NCI-H187 treated with DMSO at 0.1 percent for 48 hours (cell line): ENCODE measurements at regions not wholly inside any gene's neighbourhood (a gene's known extent, or its start where the extent isn't known, plus 50 kb on each side); places are given as distances from the start of the nearest gene placed in this dataset.

Experiments used
- DNase-seq: peaks from one replicate; lab custom pipeline; 2025; lab: John Stamatoyannopoulos, UW

DNA sequence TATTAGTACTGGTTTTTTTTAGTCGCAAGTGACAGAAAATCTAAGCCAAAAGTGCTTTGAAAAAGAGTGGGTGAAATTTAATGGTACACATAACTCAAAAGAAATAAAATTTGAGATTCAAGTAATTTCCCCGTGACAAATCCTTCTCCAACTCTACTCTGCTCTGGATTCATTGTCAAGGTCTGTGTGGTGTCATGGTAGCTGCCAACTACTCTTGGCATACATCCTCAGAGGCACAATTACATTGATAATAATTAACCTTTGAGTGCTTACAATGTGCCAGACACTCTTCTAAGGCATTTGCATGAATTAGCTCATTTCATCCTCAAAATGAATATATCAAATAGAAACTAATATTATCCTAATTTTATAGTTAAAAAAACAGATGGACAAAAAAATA lies 1153.9 kb upstream of the NCAM2 start:
- no peak for DNase-seq

DNA sequence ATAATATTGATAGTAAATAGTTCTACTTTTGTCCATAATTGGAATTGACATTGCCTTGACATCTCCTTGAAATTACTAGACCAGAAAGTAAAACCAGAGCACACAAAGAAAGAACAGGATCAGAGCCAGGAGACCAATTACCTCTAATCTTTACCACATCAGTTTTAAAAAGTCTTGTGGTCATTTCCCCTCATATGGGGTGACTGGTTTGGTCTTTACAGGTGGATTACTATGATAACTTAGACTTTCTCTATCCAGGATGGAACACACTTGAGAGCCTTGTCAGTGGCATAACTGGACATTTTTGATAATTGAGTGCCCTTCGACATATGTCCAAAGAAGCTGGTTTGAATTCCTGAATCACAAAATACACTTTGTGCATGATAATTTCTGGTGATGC lies 1148.1 kb upstream of the NCAM2 start:
- DNase-seq = no peak

DNA sequence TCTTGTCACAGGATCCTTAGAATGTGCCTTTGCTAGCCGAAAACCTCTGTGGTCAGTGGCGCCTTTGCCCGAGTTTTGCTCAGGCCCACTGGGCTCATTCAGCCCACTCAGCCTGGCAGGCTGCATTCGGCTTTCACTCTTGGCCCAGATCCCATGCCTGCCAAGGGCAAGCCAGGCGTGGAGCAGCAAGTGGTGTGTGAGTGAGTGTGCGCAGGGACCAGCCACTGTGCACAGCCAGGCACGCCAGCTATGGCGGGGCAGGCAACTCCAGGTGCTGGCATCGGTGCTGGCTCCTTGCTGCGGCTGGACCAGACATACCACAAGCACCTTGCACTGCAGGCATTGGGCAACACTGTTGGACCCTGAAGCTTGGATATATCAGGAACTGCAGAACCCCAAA lies 1145.1 kb upstream of the NCAM2 start:
- no peak for DNase-seq

DNA sequence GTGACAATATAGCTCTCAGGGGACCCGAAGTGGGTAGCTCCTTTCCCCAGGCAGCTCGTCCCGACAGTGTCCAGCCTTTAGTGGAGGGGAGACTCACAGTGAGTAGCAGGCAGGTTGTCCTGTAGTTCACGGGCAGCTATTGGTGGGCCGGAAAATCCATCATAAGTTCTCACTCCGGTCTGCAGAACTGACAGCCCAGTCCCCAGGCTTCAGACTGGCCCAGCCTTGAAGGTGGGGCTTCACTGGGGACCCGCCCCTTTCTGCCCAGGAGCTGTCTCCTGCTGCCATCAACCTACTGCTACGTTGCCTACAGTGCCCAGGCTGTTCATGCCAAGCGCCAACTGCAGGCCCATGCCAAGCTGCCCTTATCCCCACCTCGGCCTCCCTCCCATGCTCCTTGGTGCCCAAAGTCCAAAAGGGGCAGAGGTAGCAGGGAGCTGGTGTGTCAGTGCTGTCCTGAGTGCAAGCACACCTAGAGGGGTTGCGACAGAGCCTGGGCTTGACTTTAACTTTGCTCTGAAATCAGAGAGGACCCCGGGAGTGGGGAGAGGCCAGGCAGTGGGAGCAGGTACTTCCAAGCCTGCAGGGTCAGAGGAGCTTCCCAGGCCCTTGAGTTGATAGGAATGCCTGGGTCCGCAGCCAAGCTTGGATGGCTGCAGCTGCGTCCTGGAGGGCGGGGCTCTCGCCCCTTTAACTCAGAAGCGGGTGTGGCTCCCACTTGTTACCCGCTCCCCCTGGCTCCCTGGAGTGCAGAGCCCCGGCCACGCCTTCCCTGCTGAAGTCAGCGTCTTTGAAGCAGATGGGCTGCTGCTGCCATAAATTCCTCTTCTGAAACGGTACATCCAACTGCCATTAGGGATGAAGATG lies 1144.3 kb upstream of the NCAM2 start:
- no peak for DNase-seq

DNA sequence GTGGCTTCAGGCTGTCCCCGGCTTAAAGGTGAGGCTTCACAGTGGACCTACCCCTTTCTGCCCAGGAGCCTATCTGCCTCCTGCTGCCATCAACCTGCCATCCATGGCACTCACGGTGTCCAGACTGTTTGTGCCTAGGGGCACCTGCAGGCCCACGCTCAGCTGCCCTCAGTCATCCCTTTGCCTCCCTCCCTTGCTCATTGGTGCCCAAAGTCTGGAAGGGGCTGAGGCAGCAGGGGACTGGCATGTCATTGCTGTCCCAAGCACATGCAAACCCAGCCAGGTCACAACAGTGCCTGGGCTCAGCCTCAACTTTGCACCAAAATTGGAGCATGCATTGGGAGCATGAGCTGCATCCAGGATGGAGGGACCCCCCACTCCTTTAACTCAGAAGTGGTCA lies 1142.7 kb upstream of the NCAM2 start:
- DNase-seq = no peak

DNA sequence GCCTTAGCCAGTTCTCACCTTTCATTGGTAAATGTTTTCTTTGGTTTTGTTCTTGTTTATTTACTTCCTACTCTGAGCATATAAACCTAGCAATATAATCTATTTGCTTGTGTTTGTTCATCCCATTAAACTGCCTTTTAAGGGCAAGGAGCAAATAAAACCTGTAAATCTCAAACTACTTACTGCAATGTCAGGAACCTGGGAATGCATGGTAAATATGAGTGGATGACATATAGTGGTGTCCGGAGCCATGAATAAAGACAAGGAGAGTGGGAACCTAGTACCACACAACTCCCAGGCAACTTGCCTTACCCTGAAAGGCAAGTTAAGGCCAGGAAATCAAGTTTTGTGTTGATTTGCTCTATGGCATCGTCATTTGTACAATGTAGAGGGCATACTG lies 1133.7 kb upstream of the NCAM2 start:
- no peak for DNase-seq

DNA sequence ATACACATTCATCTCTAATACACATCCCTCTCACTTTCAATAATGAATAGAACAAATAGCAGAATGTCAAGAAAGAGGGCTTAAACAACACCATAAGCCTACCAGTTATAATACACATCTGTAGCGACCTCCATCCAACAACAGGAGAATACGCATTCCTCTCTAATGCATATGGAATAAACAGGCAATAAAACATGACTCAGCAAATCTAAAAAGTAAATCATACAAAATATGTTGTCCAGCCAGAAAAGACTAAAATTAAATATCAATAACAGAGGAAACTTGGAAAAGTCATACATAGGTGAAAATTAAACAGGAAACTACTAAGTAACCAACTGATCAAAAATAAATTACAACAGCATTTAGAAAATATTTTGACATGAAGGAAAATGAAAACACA lies 1127.5 kb upstream of the NCAM2 start:
- DNase-seq = no peak

DNA sequence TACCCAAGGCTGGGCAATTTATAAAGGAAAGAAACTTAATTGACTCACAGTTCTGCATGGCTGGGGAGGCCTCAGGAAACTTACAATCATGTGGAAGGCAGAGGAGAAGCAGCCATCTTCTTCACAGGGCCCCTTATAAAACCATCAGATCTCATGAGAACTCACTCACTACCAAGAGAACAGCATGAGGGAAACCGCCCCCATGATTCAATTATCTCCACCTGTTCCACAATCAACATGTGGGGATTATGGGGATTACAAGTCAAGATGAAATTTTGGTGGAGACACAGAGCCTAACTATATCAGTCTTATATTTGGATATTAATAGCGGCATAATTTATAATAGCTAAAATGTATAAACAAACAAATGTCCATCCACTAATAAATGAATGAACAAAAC lies 1123.7 kb upstream of the NCAM2 start:
- no peak for DNase-seq

DNA sequence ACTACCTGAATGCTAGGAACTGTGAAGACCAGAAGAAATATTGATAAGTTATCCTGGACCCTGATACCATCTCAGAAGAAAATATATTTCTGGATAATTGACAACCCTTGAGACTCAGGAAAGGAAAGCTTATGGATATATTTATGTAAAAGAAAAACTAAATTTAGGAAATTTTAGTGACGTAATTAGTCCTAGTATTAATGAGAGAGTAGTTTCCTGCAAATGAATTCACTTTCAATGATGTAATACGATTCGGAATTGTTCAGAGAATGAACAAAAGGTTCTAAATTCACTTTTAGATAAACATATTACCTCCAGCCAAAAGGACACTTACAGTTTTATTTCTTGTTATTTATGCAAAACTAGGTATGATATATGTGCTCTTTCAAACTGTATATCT lies 1120.1 kb upstream of the NCAM2 start:
- no peak for DNase-seq

DNA sequence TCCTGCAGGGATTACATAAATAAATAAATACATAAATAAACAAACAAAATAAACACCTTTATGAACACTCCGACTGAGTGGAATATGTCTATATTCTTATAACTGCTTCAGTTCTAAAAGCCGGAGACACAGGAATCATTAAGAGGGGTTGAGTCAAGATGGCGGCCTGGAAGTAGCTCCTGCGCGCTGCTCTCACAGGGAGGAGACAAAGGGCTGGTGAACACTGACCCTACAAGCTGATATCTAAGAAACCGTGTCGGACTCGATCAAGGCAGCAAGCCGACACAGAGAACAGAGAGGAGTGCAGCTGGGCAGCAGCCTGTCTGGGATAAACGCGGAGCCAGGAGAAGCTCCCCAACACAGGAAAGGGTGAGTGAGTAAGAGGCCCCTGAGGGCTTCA lies 1098.6 kb upstream of the NCAM2 start:
- no peak for DNase-seq

DNA sequence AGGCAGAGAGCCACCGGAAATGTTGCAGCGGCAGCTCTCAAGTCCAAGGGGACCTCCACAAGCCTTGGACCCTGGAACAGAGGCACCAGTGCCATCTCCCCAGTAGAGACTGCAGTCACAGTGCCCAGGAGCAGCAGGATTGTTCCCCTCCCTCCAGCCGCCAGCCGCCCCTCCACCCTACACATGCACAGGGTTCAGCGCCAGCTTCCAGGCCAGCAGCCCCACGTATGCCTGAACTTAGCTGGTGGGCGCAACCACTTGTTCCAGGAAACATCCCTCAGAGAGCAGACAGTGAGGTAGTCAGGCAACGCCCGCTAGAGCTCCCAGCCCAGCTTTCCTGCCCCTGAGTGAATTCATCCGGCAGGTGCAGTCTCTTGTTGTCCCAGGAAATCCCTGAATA lies 1098.1 kb upstream of the NCAM2 start:
- no peak for DNase-seq

DNA sequence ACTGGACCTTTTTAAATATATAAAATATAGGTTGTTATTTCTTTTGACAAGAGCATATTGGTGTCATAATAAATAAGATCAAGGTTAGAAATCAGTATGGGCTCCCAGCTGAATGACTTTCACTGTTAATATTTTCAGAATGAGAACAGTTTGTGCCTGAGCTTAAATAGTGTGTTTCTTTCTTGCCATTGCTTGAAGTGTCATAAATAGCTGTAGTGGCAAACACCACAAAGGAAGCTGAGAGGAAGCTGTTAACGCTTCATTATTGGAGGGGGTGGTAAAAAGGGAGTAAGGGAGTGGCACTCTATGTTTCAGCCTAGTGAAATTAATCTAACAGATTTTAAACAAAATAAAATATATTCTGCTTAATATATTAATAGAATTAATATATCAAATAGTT lies 1089.8 kb upstream of the NCAM2 start:
- no peak for DNase-seq

DNA sequence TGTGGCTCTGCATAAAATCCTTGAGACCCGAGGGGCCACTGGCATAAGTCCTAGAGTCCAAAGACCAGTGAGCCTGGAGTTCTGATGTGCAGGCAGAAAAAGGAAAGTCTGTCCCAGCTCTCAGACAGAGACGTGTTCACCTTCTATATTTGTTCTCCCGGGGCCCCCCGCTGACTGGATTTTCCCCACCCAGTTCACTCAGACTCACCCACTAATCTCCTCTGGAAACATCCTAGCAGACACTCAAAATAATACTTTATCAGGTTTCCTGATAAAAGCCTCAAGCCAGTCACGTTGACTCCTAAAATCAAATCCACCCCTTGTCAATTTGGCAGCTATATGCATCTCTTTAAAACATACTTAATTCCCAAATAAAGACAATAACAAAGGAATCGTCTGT lies 1084.2 kb upstream of the NCAM2 start:
- no peak for DNase-seq

DNA sequence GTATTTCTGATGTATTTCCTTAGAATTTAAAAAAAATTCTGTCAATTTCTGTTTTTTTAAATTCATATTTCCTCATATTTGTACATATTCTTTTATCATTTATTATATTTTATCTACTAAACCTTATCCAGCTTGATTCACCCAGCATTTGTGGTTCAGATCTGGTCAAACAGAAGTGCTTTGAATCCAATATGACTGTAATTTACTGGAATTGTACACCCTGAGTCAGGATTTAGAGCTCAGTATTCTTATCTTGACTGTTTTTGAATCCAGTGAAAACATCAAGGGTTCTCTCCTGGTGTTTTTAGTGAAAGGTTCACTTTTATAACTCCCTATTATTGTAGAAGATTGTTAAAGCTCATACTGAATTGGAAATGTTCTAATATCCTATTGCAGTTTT lies 1077.0 kb upstream of the NCAM2 start:
- no peak for DNase-seq

DNA sequence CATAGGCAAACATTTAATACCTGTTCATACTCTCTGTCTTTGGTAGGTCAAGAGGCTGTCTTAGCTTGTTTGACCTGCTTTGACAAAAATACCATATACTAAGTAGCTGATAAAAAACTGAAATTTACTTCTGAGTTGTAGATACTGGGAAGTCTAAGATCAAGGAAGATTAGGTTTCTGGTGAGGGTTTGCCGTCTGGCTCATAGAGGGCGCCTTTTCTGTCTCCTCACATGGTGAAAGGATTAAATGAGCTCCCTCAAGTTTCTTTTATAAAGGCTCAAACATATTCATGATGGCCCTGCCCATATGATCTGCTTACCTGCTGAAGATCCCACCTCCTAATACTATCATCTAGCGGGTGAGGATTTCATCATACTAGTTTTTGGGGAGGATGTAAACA lies 1076.1 kb upstream of the NCAM2 start:
- no peak for DNase-seq

DNA sequence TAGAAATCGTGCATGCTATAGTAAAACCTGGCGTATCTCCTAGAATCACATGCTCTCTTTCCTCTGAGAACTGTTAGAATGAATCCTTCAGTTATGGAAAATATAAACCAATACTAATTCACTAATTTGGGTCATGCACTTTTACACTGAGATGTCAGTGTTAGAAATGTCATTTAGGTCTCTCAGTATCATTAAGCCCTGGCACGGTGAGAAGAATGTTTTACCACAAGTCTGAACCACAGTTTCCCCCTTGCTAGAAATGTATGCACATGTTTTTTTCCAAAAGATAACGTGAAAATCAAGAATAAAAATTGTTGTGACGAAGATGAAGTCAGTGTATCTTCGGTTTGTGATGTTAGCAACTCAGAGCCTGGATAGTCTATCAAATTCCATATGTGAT lies 1062.7 kb upstream of the NCAM2 start:
- no peak for DNase-seq

DNA sequence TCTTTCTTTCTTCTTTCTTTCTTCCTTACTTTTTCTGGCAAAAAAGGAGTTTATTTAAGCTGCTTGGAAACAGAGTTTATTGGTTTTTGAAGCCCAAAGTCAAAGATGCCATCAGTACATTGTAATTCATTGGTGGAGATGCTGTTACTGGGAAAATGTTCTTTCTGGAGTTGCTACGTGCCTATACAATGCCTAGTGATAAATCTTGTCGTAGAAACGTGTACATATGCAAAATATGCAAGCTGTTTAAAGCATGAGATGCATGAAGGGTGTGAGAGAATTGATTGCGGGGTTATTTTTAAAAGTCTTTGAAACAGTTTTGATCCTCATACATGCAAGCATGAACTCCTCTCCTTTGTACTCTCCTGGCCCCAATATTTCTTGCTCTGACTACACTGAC lies 1060.6 kb upstream of the NCAM2 start:
- DNase-seq = no peak

DNA sequence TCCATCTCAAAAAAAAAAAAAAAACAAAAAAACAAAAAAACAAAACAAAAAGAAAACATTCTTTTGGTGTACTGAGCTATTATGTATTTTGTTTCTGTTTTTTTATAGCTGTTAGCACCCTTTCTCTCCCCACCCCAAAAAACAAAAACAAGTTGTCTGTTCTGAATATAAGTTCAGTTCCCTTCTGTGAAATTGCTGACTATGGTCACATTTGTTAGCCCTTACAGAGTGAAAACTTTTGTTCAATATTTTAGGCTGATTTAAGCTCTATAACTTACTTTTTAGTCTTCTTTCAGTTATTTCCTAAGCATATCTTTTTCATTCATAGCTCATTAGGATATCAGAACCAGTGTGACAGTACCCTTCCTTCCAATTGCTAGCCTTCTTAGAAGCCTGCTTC lies 1056.6 kb upstream of the NCAM2 start:
- DNase-seq = no peak

DNA sequence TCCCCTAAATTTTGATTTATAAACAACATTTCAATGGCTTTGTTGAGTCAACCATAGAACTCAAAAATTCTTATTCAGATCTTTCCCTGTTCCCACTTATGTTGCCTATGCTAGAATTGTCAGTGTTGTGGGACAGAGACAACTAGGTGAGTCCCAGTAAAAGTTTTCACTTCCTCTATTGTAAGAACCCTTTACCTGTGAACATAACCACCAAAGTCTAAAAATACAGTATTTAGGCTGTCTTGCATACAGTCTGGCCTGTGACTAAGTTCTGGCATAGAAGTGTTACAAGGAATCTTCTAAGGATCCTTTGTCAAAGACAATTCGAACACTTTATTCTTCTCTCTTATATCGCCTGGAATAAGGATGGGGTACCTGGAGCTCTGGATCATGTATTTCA lies 1047.9 kb upstream of the NCAM2 start:
- DNase-seq = no peak

DNA sequence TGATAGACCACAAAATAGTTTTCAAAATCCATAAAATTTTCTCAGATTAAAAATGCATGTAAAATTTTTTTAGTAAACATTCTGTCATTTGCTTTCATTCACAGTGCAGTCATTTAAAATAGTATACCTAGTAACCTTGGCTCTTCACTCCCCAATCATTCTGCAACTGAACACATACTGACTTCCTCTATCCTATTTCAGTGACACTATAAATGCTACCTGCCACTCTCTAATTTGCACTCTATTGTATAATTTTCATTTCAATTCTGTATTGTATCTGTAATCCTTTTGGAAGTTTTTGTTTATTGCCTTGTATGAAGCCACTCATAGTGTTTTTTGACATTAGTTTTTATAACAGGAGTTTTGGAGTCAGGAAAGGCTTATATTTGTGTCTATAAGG lies 1029.1 kb upstream of the NCAM2 start:
- DNase-seq = no peak

DNA sequence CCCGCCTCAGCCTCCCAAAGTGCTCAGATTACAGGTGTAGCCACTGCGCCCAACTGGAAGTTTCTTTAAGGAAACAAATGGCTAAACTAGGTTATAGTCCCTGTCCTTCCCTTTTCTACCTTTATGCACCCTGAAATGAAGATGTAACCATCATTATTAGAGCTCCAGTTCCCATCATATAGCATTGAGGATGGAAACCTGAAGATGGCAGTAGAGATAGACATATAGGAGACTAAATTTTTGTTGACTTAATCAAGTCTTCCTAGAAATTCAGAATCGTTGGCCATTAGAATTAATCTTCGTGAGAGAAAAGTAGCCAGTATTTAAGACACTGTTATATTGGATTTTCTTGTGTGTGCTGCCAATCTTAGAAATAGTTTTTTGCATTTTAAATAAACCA lies 1016.3 kb upstream of the NCAM2 start:
- DNase-seq = no peak

DNA sequence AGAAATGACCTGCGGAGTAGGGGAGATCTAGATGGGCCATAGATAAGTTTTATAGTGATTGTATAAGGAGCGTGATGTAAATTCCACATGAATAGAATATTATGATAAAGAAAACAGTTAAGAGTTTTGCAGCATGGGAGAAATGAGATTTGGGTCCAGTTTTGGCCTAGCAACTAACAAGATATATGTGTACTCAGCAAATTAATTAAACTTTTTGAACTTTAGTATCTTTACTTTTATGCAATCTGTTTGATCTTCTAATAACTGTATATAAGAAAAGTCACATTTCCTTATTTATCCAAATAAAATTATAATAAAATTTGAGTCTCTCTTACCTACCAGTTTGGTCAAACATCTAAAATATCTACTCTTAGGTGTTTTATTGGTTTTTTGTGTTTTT lies 1011.8 kb upstream of the NCAM2 start:
- DNase-seq = no peak

DNA sequence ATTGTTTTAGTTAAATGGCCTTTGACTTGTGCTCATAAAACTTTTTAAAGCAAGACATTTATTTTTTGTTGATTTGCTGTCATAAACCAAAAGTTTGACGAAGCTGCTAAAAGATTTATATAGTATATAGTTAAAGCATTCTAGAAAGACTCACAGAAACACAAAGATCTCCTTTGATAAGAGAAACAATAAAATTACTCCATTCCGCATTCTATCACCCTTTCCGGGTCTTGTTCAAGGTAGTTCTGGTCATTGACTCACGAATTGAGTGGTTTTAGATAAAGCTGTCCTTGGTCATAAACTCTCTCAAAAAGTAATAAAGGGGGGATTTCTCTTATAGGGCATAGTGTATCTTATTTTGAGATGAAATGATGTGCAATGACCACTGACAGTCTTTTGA lies 1010.5 kb upstream of the NCAM2 start:
- DNase-seq = no peak

DNA sequence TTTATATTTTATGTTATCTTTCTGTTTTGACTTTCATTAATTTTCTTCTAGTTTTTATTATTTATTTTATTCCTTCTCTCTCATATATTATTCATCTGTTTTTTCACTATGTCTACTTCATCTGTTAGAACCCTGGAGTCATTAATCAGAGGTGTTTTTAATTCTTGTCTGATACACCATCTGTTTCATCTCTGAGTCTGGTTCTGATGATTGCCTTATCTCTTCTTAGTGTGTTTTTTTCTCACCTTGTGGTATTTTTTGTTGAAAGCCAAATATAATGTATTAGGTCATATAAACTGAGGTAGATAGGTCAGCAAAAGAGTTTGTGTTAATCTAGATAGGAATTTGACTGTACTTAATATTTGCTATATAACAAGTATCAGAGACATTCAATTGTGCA lies 1005.7 kb upstream of the NCAM2 start:
- DNase-seq = no peak

DNA sequence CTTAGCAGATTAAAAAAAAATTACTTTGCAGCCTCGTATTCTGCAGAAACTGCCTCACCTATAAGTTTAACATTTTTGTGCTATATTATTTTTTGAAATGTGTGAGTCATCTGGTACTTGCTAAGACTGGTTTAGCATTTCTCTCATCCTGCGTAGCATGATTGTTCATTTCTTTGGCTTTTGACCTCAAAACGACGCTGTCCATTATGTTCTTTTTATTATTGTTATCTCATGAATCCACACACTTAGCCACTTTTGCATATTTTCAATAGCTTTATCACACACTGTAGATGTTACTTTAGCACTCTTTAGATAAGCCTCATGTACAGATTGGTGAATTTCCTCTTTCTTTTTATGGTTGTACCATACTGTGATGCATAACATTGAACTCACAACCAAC lies 1004.9 kb upstream of the NCAM2 start:
- DNase-seq = no peak
